Left forelimb (tissue), 1 donor: ENCODE measurements at regions not wholly inside any gene's neighbourhood (a gene's known extent, or its start where the extent isn't known, plus 50 kb on each side); places are given as distances from the start of the nearest gene placed in this dataset.
A peak's percentile ranks its signal among the peaks of the same experiment; 100 is the strongest.
"Not testable (repeated sequence)": the region's sequence is repeated elsewhere in the genome, so short reads cannot be mapped to it uniquely, and the experiment has no call there.

ENCODE experiments used
- DNase-seq: peaks from one replicate; pipeline ENCODE4 v3.0.0-alpha.2; 2018; ENCODE audit warnings: low spot score

DNA sequence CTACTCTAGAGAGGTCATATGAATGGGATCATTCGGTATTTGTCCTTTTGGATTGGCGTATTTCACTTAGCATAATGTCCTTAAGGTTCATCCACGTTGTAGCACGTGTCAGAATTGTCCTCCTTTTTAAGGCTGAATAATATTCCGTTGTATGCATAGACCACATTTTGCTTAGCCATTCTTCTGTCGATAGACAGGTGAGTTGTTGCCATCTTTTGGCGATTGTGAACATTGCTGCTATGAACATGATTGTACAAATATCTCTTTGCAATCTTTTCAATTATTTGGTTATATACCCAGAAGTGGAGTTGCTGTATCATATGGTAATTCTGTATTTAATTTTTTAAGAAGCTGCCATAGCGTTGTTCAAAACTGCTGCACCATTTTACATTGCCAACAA is 52.4 kb upstream of the GOLGA8J start:
- DNase-seq, result no peak

DNA sequence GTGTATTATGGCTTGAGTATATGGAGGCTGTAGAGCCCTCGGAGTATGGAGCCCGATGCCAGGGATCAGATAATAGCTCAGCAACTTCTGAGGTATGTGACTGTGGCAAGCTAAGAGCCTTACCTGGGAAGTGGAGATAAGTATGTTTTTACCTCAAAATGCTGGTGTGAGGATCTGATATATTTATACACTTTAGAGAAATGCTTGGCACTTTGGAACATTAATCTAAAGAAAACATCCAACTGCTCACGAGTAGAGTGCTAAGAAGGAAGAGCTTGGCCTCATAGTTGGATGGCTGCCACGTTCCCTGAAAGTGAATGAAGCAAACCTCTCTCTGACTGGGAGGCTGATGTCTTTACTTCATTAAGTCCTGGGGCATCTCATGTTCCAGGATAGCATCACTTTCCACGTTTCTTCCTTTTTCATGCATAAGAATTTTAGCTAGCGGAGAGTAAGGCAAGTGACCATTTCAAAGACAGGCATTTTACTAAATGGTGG is 58.9 kb upstream of the GOLGA8J start:
- DNase-seq, result no peak

DNA sequence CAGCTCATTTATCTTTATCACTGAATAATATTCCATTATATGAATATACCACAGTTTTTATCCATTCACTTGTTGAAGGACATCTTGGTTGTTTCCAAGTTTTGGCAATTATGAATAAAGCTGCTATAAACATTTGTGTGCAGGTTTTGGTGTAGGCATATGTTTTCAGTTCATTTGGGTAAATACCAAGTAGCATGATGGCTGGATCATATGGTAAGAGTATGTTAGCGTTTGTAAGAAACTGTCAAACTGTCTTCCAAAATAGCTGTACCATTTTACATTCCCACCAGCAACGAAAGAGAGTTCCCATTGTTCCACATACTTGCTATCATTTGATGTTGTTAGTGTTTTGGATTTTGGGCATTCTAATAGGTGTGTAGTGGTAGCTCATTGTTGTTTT is 72.0 kb upstream of the GOLGA8J start:
- DNase-seq, result no peak

DNA sequence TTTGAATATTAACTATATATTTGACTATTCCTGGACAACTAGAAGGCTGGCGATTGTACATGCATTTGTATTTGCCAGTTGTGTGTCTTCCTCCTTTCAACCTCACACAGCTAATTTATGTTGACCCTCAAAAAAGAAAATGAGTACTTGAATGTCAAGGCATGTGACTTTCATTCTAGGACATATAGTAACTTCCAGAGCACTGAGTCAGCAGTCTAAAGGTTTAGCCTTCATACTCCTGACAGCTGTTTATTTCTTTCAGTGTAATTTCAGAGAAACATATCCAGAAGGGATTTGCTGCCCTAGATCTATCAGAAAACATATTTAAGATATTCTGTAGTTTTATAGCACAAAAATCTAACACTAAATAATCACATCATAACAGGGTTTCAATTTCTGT is 74.6 kb upstream of the GOLGA8J start:
- DNase-seq, result no peak

DNA sequence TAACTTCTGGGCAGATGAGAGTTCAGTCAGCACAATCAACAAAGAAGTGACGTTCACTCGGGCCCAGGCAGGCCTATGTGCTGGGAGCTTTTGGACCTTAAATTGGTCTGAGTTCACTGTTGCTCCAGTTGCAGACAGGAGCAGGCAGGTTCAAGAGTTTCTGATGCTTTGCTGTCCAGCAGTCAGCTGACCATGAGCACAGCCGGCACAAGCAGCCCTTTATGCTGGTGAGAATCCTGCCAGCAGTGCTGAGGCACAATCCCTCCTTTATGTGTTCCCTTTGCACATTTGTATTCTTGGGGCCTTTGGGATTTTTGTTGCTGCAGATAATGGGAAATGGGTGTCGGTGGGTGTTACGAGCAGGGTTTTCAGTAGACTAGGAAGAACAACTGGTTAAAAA is 81.2 kb upstream of the GOLGA8J start:
- no peak for DNase-seq

DNA sequence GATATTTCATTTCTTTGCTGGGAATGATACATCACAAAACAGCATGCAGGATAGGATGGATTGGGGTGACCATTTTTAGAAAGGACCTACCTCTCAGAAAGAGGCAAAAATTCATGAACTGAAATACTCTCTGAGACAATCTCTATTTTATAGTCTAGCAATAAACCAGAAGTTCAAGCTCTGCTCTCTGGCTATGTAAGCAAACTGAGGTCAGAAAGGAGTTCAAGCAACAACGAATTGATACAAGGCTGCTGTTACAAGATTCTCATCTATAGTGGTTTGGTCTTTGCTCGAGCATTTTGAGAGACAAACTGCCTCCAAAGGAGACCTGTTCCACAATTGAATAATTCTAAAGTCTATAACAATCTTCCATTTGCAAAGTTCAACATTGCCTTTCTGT is 84.7 kb upstream of the GOLGA8J start:
- DNase-seq, result no peak

DNA sequence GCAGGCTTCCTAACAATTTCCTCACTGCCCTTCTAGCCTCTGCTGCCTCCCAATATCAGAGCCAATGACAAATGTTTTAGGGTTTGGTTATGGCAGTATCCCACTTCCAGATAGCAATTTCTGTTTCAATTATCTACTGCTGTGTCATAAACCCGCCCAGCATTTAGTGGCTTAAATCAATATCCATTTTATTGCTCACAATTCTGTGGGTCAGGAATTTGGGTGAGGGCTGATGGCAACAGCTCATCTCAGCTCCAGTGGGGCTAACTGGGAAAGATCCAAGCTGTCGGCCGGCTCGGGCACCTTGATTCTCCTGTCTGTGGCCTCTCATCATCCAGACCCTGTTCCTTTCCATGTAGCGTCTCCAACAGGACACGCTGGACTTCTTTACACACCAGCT is 85.3 kb upstream of the GOLGA8J start:
- DNase-seq, result no peak

DNA sequence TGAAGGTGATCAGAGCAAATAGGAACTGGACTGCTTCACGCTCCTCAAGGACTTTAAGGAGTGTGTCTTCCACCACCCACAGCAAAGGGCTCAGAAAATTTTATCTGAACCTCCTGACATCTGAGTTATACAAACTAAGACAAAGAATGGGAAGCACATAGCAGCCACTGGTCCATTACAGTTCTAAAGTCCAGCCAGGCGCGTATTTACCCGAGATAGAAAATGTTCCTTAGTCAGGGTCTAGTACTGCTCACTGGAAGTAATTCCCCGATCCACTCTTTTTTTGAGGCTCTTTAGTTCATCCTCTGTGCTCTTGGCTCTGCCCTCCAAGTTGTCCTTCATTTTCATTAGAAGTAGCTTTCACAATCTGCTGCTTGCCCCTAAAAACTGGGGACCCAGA is 88.5 kb upstream of the GOLGA8J start:
- no peak for DNase-seq

DNA sequence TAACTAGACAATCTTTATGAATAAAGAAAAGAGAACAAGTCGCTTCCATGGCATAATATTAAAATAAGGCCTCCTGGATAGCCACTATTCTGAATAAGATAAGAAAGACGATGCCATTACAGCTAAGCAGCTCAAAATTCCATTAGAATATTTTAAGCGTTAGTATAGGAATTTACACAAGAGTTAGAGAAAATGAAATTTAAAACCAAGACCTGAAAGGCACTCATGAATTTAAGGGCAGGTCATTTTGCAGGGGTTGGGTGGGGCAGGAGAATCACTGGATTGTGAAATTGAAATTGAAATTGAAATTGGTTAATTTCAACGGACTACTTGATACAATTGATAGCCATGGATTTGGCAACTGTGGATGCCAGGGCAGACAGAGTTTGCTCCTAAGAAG is 91.8 kb upstream of the GOLGA8J start:
- DNase-seq, result no peak

DNA sequence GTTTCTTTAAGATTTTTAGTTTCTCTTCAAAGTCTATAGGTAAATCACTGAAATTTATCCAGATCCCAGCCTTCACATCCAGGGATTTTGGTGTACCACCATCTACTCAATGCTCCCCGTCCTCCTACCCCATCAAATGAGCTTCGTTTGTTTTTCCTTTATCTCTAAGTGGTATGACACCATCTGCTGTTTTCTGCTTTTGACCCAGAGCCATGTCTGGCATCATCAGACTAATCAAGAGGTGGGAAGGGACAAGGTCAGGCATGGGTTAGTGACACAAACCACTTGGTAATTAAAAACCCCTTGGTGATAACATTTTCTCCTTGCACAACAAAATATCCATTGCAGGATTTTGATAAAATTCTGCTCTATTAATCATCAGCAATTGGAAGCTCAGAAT is 92.7 kb upstream of the GOLGA8J start:
- no peak for DNase-seq

DNA sequence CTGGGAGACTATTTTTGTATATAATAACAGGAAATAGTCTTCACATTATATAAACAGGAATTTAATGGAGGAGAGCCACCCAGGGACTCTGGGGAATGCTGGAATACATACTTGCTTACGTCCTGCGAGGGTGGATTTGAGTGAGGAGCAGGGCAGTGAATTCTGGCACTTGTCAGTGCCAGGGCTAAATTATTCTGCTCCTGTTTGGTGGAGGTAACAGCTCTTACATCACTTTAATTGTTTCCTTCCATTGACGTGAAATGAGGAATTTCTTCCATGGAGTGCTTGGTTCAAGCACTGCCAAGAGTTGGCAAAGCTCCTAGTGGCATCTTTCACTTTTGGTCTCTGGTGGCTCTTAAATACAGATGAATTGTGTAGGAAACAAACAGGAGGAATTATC is 94.1 kb upstream of the GOLGA8J start:
- no peak for DNase-seq

DNA sequence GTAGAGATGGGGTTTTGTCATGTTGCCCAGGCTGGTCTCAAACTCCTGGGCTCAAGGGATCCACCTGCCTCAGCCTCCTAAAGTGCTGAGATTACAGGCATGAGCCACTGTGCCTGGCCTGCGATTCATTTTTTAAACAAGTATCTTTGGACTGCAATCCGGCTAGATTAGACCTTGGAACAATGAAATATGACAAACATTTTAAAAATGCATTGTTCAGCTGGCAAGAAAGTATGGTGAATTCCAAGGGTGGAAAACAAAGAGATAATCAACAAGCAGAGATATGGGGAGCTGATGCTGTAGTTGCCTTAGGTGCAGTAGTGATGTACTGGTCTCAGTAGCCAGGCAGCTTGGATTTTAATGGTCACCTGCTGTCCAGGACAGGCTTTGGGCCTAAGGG is 95.8 kb upstream of the GOLGA8J start:
- DNase-seq, result no peak

DNA sequence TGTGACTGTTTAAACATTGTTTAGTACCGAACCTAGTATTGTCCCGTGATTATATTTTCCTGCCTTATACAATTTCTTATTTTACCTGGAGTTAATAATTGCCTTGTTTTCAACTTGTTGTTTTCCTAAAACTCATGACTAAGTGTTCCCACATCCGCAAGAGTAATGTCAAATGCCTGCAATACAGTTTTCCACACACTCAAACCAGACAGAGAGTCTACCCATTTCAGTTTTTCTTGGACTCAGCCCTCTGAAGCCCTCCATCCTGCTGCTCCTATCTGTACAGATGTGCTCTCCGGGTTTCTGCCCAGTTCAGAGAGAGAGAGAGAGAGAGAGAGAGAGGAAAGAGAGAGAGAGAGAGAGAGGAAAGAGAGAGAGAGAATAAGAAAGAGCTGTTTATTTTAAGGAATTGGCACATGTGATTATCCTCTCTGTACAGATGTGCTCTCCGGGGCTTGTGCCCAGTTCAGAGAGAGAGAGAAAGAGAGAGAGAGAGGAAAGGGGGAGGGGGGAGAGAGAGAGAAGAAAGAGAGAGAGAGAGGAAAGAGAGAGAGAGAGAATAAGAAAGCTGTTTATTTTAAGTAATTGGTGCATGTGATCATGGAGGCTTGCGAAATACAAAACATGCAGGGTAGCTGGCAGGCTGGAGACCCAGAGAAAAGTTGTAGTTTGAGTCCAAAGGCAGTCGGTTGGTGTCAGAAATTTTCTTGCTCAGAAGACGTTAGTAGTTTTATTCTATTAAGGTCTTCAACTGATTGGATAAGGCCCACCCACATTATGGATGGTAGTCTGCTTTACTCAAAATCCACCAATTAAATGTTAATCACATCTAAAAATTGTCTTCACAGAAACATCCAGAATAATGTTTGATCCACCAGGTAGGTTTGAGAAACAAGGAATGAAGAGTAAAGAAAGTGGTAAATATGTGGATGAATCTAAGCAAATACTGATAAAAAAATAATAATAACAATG is 104.1 kb upstream of the GOLGA8J start:
- DNase-seq, result no peak

DNA sequence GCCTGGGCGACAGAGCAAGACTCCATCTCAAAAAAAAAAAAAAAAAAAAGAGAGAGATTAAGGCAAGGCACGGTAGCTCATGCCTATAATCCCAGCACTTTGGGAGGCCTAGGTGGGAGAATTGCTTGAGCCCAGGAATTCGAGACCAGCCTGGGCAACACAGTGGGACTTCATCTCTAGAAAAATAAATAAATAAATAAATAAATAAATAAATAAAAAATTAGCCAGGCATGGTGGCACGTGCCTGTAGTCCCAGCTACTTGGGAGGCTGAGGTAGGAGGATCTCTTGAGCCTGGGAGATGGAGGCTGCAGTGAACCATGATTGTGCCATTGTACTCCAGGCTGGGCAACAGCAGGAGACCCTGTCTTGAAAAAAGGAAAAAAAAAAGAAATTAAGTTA is 108.7 kb upstream of the GOLGA8J start:
- not testable (repeated sequence) for DNase-seq

DNA sequence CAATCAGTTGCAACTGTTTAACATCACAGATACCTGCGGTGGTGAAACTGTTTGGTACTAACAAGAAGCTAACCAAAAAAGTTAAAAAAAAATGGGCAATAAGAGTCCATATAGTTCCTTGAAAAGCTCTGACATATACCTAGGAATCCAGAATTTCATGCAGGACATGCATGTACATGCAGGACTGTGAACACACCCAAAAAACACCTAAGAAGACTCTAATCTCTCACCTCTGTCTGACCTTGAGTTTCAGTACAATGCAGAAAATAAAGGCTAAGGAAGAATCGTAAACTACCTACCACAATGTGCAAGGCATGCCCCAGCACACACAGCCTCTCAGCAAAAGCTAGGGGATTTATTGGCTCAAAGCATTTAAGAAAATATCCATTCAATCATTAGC is 110.7 kb upstream of the GOLGA8J start:
- DNase-seq, result no peak

DNA sequence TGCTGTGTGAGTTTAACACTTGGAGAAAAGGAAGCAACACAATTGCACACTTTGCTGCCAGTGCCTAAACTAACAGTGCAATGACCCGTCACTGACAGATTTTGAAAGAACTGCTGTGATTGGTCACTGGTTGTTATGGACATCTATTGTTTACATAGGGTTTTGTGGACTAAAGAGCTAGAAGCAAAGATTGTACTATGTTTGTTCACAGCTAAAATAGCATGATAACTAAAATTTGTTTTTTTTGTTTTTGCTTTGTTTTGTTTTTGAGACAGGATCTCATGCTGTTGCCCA is 112.4 kb upstream of the GOLGA8J start:
- no peak for DNase-seq

DNA sequence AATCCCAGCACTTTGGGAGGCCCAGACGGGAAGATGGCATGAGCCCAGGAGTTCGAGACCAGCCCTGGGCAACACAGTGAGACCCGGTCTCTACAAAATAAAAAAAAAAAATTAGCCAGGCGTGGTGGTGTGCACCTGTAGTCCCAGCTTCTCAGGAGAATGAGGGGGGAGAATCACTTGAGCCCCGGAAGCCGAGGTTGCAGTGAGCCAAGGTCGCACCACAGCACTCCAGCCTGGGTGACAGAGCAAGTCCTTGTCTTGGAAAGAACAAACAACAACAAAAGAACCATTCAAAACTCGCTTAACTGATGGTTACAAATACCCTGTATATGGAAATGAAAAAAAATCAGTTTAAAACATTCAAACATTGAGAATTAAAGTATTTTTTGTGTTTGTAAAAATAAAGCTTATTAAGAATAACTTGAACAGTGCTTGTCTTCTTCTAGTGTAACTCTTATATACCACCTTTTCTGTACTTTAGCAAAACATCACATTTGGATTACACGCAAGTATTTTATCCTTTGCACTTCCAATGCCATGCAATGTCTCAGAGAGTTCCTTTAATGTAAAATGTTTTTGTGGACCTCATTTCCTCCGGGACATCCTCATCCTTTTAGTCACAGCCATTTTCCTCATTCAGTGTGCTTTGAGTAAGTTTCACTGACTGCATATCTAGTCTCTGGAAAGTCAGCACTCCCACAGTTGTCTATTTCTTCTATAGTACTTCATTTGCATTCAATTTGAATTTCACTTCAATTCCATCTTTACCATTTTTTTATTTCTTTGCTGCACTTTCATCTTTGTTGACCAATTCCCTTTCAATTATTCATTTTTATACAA is 113.0 kb upstream of the GOLGA8J start:
- DNase-seq, result no peak

DNA sequence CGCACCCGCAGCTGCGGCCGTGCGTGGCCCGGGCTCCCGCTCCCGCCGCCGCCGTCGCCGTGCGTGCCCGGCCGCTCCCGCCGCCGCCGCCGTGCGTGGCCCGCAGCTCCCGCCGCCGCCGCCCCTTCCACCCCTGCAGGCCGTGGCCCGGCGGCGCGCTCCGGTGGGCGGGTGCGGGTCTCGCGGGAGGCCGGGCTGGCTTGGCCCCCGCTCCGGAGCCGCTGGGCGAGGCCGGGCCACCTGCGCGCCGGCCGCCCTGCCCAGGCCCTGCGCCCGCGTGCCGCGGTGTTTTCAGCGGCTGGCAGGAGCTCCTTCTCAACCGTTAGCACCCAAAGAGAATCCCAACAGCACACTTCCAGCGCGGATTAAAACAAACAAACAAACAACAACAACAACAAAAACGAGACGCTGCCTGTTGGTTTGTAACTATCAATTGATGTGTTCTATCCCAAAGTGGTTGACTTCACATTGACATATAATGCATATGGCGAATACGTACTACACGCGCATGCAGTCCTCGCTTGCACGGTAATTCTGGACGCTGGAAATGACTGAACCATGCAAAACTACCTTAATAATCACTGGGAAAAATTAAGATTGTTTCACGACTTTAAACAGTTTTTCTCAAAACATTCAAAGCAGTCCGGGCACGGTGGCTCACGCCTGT is 113.7 kb upstream of the GOLGA8J start:
- no peak for DNase-seq

DNA sequence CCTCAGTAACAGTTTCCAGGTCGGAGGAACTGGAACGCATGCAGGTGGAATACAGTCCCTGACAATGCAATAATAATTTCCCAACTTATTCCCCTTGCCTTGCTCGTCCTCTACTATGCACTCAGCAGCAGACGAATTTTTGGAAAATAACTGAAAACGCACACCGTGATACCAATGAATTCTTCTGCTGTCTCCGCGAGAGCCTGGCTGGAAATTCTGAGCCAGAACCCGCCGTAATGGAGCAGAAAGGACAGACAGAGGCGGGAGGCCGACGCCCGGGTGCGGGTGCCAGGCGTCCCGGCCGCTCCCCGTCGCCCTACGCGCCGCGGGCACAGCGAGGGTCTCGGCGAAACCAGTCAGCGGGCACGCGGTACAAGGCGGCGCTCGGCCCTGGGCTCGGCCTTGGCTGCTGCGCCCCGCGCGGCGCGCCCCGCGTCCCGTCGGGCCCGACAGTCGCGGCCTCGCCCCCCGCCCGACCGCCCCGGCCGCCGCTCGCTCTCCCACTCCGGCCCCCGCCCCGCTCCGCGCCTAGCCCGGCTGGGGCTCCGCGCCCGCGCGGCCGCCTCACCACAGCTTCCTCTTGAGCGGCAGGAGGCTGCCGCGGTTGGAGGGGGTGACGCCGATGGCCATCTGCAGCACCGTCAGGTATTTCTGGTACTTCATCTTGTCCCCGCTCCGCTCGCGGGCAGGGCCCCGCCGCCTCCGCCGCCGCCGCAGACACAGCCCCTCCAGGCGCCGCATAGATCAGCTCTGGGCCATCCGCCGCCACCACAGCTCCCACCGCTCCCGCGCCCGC is 114.5 kb upstream of the GOLGA8J start:
- peak; percentile 65 for DNase-seq

DNA sequence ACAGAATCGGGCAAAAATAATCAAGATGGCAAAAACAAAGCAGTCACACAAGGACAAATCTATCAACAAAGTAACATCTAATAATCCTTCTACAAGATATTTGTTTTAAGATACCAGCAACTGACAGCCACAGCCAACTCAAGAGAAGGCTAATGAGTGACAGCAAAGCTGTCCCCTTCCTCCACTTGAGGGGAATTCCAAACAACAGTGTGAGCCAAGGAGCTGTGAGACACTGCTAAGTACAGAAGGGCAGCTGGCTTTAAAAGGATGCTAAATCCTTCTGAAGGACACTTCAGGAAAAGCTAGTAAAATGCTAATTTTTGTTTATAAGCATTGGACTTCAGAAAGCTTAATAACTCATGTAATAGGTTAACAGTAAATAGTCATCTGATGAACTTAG is 120.3 kb upstream of the GOLGA8J start:
- DNase-seq, result no peak

DNA sequence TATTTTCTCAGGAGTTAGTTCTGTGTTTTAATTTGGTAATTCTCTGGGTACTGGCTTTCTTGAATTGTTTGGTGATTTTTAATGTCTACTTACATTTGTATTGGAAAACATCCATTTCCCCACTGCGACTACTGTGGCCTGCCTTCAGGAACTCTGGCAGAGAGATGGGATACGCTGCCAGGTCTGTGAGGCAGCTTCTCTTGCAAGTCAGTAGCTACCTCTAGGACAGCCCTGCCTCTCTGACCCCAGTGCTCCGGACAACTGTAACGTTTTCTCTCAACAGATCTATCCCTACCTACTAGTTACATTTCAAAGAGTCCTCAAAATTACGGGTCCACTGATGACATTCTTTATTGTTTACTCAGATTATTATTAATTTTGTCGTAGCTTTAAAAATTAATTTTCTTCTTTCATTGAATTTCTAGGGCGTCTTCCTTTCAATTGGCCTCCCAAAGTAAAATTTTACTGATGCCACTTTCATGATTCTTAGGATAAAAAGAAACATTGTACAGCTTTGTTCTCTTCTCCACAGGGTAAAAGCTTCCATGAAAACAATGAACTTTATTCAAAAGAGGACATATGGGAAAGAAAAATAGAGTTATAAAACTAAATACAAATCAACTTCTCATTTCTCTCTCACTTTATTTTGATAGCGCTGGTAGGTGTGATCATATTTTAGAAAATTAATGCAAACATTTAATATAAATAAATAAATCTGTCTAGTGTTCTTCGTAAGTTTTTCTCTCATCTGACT is 123.2 kb upstream of the GOLGA8J start:
- no peak for DNase-seq
